CMK (cell line): ENCODE measurements at regions not wholly inside any gene's neighbourhood (a gene's known extent, or its start where the extent isn't known, plus 50 kb on each side); places are given as distances from the start of the nearest gene placed in this dataset.

Experiments
- DNase-seq: peaks from one replicate; pipeline ENCODE4 v3.0.0-alpha.2; 2010; ENCODE audit warnings: low read depth

DNA sequence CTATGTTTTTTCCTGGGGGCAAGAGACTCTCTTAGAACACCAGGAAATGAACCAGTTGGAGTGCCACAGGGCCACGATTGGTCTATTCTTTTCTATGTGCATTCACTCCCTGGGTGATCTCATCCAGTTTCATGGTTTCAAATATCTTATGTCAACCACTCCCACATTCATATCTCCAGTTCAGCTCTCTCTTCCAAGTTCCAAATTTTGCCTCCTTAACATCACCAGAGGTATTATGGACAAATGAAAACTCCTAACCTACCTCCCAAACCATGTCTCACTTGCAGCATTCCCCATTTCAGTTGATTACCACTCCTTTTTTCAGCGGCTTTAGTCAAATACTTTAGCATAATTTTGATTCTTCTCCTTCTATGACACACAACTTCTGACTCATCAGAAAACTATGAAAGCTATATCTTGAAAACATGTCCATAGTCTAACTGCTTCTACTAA lies 203.1 kb upstream of the SEMA6D start:
- DNase-seq: no peak

DNA sequence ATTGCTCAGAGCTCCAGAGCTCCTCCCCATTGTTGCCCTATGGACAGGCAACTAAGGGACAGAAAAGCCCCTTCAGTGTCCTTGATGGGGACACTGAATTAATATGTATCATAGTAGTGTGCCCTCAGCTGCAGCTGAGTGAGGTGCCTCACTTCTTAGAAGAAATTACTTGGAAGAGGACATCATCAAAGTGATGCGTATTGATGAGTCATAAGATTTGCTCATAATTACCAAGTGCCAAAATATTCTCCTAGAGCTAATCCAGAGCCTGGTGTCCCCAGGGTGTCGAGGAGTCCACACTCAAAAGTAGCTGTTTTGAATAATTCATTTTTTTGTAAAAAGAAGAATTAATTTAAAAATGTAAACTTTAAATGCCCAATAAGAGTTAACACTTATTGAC lies 200.7 kb upstream of the SEMA6D start:
- no peak for DNase-seq

DNA sequence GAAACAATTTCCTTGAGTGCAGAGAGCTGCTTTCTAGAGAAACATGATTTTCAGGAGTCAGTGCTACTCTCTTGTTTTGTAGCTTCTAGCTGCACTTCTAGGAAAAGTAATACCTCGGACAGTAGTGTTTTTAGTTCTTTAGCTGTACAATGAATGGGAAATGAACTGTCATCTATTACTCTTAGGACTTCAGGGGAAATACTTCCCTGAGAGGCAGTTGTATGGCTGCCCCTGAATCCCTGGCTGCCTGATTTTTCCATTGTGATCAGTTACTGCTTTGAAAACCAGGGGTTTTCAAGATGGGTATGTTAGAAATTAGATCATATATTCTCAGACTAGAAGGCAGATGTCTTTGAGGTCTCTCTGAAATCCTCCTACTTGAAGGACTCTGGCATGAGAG lies 200.3 kb upstream of the SEMA6D start:
- DNase-seq: no peak

DNA sequence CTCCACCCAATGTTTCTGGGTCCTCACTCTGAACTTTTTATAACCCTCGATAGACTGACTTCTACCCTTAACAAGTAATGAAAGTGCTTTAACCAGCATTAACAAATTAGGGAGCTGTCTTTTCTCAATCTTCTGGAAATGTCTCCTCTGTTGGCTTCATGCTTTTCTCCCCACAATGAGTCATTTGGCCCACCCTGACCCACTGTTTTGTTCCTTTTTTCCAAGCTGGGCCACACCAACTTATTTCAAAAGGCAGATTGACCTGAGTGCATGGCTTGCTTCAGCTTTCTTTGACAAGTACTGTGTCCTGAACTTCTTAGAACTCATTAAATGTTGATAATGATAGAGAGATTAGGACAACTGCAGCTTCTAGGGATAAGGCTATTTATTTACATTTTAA lies 199.6 kb upstream of the SEMA6D start:
- DNase-seq: no peak

DNA sequence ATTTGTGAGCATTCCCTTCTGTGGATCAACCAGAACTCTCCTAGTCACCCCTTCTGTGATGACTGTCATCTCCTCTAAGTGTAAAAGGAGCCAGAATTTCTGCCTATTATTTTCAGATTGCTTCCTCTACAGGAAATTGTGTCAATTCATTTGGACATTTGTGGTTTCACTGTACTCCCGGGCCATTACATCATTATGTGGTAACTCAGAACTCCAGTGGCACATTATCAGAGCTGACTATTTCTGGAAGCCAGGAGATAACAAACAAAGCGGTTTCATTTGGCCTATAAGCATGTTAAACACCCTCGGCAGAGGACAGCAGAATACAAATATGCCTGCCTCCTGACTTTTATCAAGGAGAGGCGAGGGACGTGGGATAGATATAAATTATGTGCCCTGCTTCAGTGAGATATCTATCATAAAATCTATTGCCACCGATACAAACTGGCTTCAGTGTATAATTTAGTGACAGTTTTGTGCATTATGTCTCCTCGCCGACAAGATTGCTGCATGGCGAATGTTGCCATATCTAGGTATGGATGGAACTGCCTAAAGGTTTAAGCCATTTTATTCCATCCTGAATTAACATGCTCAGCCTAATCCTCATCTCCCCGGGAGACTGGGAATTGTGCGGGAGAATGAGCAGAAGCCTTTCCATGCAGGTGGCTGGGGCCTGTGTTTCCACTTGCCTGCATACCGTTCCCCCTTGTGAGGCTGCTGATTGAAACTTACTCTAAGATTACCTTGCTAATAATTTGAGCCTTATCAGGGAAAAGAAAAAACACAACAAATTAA lies 193.4 kb upstream of the SEMA6D start:
- no peak for DNase-seq

DNA sequence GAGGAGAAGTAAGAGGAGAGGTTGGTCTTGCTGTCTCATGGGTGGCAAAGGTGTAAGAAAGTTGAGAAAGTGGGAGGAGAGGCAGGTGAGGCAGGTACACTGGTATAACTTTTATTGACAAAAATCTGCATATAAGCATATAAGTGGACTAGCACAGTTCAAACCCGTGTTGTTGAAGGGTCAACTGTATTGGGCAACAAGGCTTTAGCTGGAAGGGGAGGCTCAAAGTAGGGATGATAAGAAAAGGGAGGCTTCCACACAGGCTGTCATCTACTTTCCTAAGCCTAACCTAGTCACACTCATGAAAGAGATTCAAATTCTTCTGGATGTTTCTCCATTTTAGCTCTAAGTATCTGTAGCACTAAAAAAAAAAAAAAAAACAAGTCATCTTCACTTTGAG lies 188.1 kb upstream of the SEMA6D start:
- DNase-seq: no peak

DNA sequence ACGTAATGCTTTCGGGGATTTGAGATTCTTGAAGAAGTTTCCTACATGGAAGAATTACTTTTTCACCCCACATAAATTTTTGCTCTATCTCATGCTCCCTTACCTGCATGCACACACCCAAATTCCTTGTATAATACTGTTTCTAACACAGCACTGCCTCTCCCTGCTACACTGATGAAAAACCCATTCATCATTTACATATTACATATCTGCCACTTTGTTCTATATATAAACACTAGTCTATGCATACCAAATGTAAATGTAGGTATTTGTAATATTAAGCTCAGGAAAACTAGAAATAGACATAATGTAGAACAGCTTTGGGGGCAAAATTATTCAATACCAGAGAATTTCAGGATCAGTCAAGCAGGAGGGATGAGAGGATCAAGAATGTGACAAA lies 182.6 kb upstream of the SEMA6D start:
- no peak for DNase-seq

DNA sequence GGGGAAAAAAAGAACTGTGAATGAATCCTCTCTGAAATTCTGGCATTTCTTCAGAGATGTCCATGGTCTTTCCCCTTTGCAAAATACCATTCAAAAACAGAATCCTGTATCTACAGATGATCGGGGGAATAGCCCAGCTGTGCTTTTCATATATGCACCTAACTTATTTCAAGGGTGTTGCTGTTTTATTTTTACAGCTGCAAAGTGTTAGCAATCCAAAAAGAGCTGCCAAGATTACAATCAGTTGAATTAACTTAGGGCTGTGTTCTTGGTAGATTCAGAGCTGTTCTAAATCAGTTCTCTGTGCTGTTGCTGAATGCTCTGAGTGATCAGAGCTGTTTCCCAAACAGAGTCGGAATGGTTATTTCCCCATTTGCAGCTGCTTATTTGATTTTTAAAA lies 175.7 kb upstream of the SEMA6D start:
- no peak for DNase-seq

DNA sequence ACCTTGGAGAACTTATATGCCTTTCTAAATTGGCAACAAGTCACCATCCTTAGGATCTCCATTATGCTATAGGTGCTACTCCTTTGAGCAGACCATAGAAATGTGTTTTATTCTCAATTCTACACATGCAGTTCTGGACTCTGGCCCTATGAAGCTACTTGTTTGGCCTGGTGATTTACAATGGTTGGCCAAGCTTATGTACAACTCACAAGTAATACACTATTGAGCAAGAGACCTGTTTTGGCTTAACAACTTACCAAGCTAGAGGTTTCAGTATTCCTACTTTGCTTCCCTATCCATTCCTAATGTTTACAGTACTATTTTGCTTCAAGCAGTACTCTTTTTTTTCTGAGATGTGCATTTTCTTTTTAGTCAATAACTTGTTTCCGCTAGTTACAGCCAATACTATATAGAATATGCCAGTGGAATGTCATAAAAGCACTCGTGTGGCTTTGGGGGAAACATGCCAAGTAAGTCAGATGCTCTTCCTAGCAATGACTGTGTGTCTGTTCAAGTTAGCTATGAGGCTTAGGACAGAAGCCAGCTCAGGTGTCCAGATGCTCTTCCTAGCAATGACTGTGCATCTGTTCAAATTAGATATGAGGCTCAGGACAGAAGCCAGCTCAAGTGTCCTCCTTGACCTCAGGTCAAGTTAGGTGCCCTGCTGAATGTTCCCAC lies 174.9 kb upstream of the SEMA6D start:
- no peak for DNase-seq

DNA sequence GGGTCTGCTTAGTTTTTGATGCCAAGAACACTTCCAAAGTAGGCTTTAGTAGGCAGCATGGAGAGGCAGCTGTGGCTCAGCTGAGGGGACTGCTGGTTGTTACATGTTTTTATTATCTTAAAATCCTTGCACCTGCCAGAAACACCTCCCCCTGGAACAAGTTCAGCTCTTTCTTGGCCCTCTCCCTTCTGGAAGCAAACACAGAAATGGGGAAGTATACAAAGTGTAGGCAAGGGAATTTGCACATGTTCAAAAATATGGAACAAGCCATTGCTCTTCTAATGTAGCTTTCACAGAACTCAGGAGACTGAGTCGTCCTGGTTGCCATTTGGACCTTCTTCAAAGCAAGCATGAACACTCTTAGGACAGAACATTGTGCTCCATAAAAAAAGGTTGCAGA lies 169.1 kb upstream of the SEMA6D start:
- no peak for DNase-seq

DNA sequence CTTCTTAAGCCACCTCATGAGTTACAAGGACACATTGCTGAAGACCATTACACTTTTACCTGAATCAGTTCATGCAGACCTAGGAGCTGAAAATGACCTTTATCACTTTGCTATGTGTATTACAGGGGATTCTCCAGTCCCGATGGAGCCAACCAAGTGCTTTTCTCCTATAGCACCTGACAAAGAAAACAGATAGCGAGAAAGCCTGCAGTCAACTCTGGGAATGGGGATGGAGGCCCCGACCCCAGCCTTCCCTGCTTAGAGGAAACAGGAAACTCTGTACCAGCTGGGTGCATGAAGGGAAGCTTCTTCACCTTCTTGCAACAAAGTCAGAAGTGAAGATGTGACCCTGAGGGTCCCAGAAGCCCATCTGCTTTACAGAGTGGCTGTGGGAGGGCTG lies 168.3 kb upstream of the SEMA6D start:
- no peak for DNase-seq

DNA sequence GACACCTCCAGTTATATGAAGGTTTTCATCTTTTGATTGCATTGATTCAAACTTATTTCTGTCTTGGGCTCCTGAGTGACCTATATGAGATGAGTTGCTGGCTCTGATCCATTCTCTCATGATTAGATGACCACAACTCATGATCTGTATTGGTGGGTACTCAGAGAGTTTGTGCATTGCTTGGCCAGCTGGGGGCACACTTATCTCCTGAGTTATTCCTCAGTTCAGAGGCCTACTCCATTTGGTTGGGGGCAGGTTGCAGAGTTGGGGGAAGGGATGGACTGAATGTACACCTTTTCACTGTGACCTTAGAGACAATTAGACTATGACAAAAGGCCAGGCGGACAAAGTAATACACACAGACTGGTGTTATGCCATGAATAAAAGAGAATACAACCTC lies 166.2 kb upstream of the SEMA6D start:
- no peak for DNase-seq

DNA sequence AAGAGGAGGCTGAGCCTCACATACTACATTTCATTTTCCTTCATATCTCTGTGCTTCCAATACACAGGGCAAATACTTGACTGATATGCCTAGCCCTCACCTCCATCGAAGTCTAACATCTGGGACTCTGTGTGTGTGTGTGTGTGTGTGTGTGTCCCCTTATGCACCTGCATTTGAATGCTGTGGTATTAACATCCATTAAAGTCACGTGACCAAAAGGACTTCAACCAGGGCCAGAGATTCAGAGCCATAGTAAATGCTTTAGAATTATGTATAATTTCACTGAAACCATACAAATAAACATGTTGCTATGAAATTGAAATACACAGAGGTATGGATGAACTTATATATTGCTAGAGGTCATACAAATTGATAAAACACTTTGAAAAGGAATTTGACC lies 165.8 kb upstream of the SEMA6D start:
- no peak for DNase-seq

DNA sequence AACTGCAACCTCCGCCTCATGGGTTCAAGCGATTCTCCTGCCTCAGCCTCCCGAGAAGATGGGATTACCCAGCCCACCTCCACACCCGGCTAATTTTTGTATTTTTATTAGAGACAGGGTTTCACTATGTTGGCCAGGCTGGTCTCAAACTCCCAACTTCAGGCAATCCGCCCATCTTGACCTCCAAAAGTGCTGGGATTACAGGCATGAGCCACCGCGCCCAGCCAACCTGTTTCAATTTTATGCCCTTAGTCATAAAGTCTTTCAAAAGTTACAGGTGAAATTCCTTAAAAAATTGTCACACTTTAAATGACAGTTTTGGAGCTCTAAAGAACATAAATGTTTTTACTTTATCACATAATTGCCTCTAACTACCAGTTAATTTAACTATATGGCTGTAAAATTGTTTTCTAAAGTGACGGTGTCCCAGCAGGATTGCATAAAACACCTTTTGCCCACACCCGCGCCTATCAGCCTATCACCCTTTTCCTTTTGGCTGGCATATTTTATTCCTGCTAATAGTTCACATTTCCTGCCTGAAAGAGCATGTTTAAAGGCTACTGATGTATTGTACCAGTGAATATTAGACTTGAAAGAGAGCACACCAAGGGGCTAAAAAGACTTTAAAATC lies 164.2 kb upstream of the SEMA6D start:
- no peak for DNase-seq

DNA sequence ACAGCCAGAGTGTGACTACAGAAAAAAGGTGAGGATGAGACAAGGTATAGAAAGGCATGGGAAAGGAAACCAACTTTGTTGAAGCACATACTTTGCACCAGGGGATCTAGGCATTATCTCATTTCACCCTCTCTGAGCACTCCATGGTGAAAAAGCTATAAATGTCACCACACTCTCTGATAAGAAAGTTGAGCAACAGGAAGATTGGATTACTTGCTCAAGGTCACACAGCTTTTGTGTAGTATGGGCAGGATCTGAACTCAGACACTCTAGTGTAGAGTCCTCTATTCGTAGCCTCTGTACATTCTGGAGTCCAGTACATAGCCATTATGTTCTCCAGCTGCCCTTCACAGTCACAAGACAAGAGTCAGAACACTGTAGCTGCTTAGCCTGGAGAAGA lies 163.4 kb upstream of the SEMA6D start:
- DNase-seq: no peak

DNA sequence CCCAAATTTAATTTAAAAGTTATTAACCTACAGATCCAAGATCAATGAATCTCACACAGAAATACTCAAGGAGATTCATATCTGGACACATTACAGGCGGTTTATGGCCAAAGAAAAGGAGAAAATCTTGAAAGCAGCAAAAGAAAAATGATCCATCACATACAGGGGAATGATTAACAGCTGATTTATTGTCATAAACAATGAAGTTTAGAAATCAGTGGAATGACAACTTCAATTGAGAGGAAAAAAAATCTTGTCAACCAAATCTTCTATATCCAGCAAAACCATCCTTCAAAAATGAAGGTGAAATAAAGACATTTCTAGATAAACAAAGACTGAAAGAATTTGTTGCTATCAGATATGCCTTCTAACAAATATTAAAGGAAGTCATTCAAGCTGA lies 156.2 kb upstream of the SEMA6D start:
- DNase-seq: no peak

DNA sequence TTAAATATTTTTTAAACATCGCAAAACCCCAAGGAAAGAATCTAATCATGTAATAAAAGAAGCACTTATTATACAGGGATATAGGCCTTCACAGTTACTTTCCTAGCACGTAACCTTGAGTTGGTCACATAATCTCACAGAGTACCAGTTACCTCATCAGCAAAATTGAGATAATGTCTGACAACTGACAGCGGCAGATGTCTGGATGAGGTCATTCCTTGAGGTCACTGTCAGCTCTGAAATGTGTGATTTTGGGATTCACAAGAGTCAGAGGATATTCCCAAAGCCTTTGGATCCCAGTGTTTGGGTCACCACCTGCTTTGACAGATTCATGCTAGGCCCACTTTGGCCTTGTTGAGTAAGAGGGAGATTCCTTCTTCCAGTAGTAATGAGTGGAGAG lies 151.4 kb upstream of the SEMA6D start:
- no peak for DNase-seq

DNA sequence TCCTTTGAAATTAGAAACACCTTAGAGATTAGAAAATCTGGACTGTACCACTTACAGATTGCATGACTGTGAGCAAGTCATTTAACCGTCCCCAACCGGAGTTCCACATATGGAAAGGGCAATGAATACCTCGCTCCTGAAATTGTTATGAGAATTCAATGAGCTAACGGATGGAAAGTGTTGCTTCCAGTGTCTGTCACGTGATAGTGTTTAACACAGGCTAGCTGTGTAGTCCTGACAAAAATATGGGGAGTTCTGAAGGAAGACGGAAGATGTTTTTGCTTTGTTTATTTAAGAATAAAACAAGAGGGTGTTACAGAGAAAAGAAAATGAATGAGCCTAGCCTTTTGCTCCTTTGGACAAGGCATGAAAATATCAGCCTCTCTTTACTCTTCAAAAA lies 150.7 kb upstream of the SEMA6D start:
- DNase-seq: no peak

DNA sequence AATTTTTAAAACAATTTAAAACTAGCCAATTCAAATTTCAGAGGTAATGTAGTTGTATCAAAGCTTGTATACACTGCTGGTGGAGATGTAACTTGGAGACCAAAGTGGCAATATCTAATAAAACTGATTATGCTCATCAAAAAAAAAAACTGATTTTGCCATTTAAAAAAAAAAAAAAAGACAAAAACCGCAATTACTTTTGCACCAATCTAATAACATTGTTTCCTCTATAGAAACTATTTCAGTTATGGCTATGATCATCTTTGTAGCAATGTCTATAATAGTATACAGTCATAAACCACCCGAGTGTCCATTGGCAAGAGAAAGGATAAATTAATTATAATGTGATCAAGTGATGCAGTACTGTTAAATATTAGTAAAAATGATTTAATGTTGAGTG lies 149.3 kb upstream of the SEMA6D start:
- no peak for DNase-seq

DNA sequence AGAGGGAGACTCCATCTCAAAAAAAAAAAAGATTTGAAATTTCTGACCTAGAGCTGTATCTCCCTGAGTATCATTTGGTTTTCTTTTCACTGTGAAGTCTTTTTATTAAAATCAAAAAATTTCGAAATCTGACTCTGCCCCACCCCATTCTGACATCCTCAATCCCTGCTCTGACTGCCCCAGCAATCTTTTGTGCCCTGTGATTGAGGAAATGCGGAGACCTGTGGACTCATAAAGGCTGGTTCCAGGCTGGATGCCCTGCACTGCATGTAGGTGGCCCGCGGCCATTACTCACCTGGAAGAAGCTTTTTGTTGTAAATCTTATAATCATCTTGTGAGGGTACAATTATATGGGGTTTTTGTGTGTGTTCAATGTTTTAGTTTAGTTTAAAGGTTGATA lies 147.3 kb upstream of the SEMA6D start:
- DNase-seq: no peak

DNA sequence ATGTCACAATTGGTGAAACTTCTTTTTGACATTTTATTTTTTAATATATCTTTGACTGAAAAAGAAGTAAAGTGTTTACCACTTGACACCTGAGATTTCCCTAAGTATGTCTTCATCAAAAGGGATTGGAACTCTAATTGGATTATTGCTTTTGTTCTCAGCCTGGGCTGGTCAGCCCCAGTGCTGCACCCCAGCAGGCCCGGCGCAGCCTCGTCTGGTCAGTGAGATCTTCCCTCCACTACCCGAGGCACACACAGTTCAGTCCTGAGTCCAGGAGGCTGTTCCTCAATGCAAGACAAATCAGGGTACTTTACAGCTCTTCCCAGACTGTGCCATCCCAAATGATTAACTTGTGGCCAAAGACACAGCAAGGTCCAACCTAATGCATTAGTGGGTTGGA lies 146.9 kb upstream of the SEMA6D start:
- DNase-seq: no peak

DNA sequence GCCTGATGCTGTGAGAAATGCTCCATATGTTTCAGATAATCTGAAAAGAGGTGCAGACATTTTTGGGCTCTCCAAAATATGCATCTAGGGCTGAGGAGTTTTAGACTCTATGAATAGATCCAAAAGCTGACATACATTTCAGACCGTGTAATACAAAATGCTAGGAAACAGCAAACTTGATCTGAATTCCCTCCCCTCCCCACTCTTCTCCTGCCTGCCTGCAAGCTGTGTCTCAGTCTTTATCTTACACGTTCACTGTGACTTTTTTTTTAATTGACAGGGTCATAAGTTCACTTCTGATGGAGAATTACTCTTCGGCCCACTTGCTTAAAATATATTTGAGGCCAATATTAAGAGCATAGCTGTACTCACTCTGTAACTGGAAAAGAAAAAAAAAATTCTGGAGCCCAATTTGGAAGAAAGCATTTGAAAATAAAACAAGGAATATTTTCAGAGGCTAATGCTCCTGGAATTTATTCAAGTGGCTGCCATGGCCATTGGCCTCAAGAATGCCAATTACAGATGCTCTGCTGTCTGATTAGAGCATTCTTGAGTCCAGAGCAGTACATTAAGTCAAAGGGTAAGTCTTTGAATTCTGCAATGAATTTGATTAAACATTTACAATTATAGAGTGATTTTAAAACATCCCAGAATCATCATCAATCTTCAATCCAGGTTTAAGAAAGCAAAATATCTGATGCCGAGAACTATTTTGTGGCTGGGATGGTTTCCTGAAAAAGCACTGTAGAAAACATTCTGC lies 146.2 kb upstream of the SEMA6D start:
- no peak for DNase-seq

DNA sequence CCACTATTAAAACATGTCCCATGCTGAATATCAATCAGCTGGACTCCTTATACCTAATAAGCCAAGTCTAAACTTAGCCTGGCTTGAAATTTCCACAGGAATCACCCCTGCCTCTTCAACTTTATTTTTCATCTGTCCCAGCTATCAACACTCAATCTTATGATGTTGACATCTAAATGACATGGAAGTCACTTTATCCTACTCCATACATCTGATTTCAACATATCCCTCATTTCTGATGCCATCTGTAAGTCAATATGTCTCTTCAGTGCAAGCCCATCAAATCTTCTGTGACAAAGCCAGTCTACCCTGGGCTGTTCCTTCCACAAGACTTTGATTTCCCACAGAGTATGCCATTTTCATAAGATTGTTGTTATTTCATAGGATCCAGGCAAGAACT lies 143.6 kb upstream of the SEMA6D start:
- DNase-seq: no peak
